ENCODE measurements at regions not wholly inside any gene's neighbourhood (a gene's known extent, or its start where the extent isn't known, plus 50 kb on each side); places are given as distances from the start of the nearest gene placed in this dataset.

GRCh38 chr18:8976606-8977005 is 125.9 kb upstream of the NDUFV2 start:
- no peak for ATAC-seq
- TF ChIP-seq PATZ1 (CRISPR knock-in tag; IDR thresholded peaks at IDR 0.05; ENCODE audit: borderline replicate concordance), result no peak
- TF ChIP-seq TSHZ2 (CRISPR knock-in tag; IDR thresholded peaks at IDR 0.05), result no peak
- TF ChIP-seq ESRRG (CRISPR knock-in tag; IDR thresholded peaks at IDR 0.05), result no peak
- TF ChIP-seq BACH2 (CRISPR knock-in tag; IDR thresholded peaks at IDR 0.05; ENCODE audit: borderline replicate concordance), result no peak
- TF ChIP-seq RARB (CRISPR knock-in tag; IDR thresholded peaks at IDR 0.05), result no peak
- TF ChIP-seq TCF4 (CRISPR knock-in tag; IDR thresholded peaks at IDR 0.05; ENCODE audit: borderline replicate concordance), result no peak
- no peak for TF ChIP-seq SNAI2 (CRISPR knock-in tag; IDR thresholded peaks at IDR 0.05)
- no peak for TF ChIP-seq CSDC2 (CRISPR knock-in tag; IDR thresholded peaks at IDR 0.05)
- TF ChIP-seq ISL1 (CRISPR knock-in tag; IDR thresholded peaks at IDR 0.05), result no peak

GRCh38 chr18:8977166-8977565 is 125.3 kb upstream of the NDUFV2 start:
- TF ChIP-seq ZFP30 (CRISPR knock-in tag; IDR thresholded peaks at IDR 0.05), result no peak
- no peak for ATAC-seq

- ATAC-seq, result no peak
- TF ChIP-seq SNAI2 (CRISPR knock-in tag; IDR thresholded peaks at IDR 0.05) (no peak), TSHZ2 (CRISPR knock-in tag; IDR thresholded peaks at IDR 0.05) (no peak), TOX (CRISPR knock-in tag; IDR thresholded peaks at IDR 0.05; ENCODE audit: borderline replicate concordance) (no peak), ESRRG (CRISPR knock-in tag; IDR thresholded peaks at IDR 0.05) (no peak), POU6F1 (CRISPR knock-in tag; IDR thresholded peaks at IDR 0.05; ENCODE audit: borderline replicate concordance, low read depth) (no peak), CREB5 (CRISPR knock-in tag; IDR thresholded peaks at IDR 0.05; ENCODE audit: low read depth) (no peak), ZC3H10 (CRISPR knock-in tag; IDR thresholded peaks at IDR 0.05) (no peak)
These were observed 124.8 kb upstream of the NDUFV2 start for GRCh38 chr18:8977701-8978100.

- no peak for ATAC-seq
- TF ChIP-seq ARNTL (CRISPR knock-in tag; IDR thresholded peaks at IDR 0.05; ENCODE audit: borderline replicate concordance, low read depth) (no peak), POU6F1 (CRISPR knock-in tag; IDR thresholded peaks at IDR 0.05; ENCODE audit: borderline replicate concordance, low read depth) (no peak), ISL1 (CRISPR knock-in tag; IDR thresholded peaks at IDR 0.05) (no peak), ZNF565 (CRISPR knock-in tag; conservative IDR thresholded peaks at IDR 0.05; ENCODE audit: low read depth) (no peak), PATZ1 (CRISPR knock-in tag; IDR thresholded peaks at IDR 0.05; ENCODE audit: borderline replicate concordance) (no peak), OSR1 (CRISPR knock-in tag; IDR thresholded peaks at IDR 0.05) (no peak), GLIS3 (CRISPR knock-in tag; IDR thresholded peaks at IDR 0.05) (no peak), ZC3H10 (CRISPR knock-in tag; IDR thresholded peaks at IDR 0.05) (no peak), ZNF70 (CRISPR knock-in tag; IDR thresholded peaks at IDR 0.05) (no peak), TOX (CRISPR knock-in tag; IDR thresholded peaks at IDR 0.05; ENCODE audit: borderline replicate concordance) (no peak), ZNF8 (CRISPR knock-in tag; IDR thresholded peaks at IDR 0.05) (no peak), CSDC2 (CRISPR knock-in tag; IDR thresholded peaks at IDR 0.05) (no peak), ZFP3 (CRISPR knock-in tag; IDR thresholded peaks at IDR 0.05) (no peak), ZFP30 (CRISPR knock-in tag; IDR thresholded peaks at IDR 0.05) (no peak)
These were observed 124.1 kb upstream of the NDUFV2 start for GRCh38 chr18:8978394-8978793.

Data from SK-N-SH treated with all-trans-retinoic acid at 6 μM for 48 hours (cell line).